ENCODE measurements at regions not wholly inside any gene's neighbourhood (a gene's known extent, or its start where the extent isn't known, plus 50 kb on each side); places are given as distances from the start of the nearest gene placed in this dataset.

DNA sequence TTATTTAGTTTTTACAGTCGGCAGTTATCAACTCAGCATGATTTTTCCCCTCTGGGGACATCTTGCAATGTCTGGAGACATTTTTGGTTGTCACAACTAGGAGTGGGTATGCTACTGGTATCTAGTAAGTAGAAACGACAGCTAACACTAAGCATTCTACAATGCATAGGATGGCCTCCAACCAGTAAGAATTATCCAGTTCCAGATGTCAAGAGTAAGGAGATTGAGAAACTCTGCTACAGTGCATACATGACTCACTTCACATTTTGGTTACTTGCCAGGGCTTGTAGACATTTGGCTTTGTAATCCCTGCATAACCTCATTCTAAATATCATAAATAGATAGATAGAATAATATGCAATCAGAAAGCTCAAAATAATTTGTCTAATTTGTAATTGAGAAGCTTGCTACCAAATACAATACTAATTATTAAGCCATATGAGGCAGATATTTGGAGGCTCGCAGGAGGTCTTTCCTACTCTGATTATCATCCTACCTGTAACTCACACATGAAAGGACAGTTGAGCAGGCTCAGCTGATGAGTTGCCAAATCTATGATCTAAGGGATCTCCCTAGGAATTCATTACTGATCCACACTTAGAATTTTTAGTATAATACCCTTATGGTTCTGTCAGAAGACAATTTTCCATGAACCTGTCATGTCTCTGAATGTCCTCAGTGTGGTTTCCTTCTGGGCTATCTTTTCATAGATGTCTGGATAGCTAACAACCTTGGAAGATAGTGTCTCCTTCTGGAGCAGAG lies 346.9 kb upstream of the TLE4 start:
- intact Hi-C loops (cut with micrococcal nuclease), result no loop called here
- no peaks in the 10 kb centered on the region for H3K36me3 Mint-ChIP-seq (ENCODE audit: low read depth)
- peaks cover 2% of the 10 kb centered on the region for H3K9me3 Mint-ChIP-seq
- no peak for DNase-seq
- H3K4me1 Mint-ChIP-seq (ENCODE audit: low read depth), result no peaks in the 10 kb centered on the region
- H3K27ac Mint-ChIP-seq, result no peak overlapping the region
- H3K4me3 Mint-ChIP-seq, result no peak overlapping the region
- CTCF ChIA-PET, result no interaction called here
- H3K27me3 Mint-ChIP-seq (ENCODE audit: low read depth), result no peaks in the 10 kb centered on the region

DNA sequence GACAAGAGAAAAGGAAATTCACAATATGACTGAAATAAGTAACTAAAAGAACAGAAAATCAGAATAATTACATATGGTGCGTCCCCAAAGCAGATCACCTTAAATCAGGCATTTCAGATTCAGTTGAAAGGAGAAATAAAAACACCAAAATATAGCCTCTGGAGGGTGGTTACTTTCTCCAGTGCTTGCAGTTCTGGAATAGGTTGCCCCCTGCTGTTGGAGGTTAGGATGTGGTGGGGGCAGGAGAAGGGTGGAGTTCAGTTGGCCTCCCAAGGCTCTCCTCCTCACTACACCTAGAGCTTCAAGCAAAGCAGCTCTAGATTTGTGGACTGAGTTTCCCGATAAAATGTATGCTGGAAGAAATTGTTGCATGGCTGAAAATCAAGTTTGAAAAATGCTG lies 338.2 kb upstream of the TLE4 start:
- peak; percentile 18 for DNase-seq
- no peaks in the 10 kb centered on the region for H3K36me3 Mint-ChIP-seq (ENCODE audit: low read depth)
- no peak overlapping the region for H3K27ac Mint-ChIP-seq
- H3K4me3 Mint-ChIP-seq, result no peak overlapping the region
- intact Hi-C loops (cut with micrococcal nuclease), result no loop called here
- peaks cover 1% of the 10 kb centered on the region for H3K27me3 Mint-ChIP-seq (ENCODE audit: low read depth)
- peaks cover 3% of the 10 kb centered on the region for H3K9me3 Mint-ChIP-seq
- H3K4me1 Mint-ChIP-seq (ENCODE audit: low read depth), result no peaks in the 10 kb centered on the region
- CTCF ChIA-PET, result no interaction called here

DNA sequence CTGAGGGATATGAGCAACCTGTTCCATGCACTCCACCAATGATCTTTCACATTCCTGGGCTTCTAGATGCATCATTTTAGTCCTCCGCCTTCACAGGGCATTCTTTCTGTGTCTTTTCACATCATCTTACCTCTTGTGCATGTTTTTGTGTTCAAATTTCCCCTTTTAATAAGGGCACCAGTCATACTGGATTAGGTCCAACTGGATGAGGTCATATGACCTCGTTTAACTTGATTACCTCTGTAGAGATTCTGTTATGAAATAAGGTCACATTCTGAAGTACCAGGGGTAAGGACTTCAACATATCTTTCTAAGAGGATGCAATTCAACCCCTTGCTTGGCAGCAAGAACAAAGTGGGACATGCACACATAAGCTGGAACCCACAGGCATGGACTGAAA lies 335.3 kb upstream of the TLE4 start:
- intact Hi-C loops (cut with micrococcal nuclease), result no loop called here
- CTCF ChIA-PET, result no interaction called here
- no peak for DNase-seq
- peaks cover 3% of the 10 kb centered on the region for H3K9me3 Mint-ChIP-seq
- H3K36me3 Mint-ChIP-seq (ENCODE audit: low read depth), result no peaks in the 10 kb centered on the region
- no peak overlapping the region for H3K4me3 Mint-ChIP-seq
- H3K27ac Mint-ChIP-seq, result no peak overlapping the region
- H3K27me3 Mint-ChIP-seq (ENCODE audit: low read depth), result peaks cover 6% of the 10 kb centered on the region
- H3K4me1 Mint-ChIP-seq (ENCODE audit: low read depth), result no peaks in the 10 kb centered on the region

GRCh38 chr9:79237861-79238260 lies 333.9 kb upstream of the TLE4 start:
- Mint-ChIP-seq H3K27ac (no peak overlapping the region), H3K27me3 (ENCODE audit: low read depth) (peaks cover 14% of the 10 kb centered on the region), H3K36me3 (ENCODE audit: low read depth) (no peaks in the 10 kb centered on the region), H3K9me3 (peaks cover 2% of the 10 kb centered on the region), H3K4me3 (no peak overlapping the region), H3K4me1 (ENCODE audit: low read depth) (no peaks in the 10 kb centered on the region)
- CTCF ChIA-PET, result no interaction called here
- intact Hi-C loops (cut with micrococcal nuclease), result no loop called here
- no peak for DNase-seq

GRCh38 chr9:79240774-79241173 lies 331.0 kb upstream of the TLE4 start:
- no peak overlapping the region for H3K4me3 Mint-ChIP-seq
- CTCF ChIA-PET, result no interaction called here
- H3K9me3 Mint-ChIP-seq, result no peaks in the 10 kb centered on the region
- H3K4me1 Mint-ChIP-seq (ENCODE audit: low read depth), result no peaks in the 10 kb centered on the region
- no peaks in the 10 kb centered on the region for H3K36me3 Mint-ChIP-seq (ENCODE audit: low read depth)
- intact Hi-C loops (cut with micrococcal nuclease), result no loop called here
- no peak for DNase-seq
- no peak overlapping the region for H3K27ac Mint-ChIP-seq
- H3K27me3 Mint-ChIP-seq (ENCODE audit: low read depth), result peaks cover 21% of the 10 kb centered on the region

DNA sequence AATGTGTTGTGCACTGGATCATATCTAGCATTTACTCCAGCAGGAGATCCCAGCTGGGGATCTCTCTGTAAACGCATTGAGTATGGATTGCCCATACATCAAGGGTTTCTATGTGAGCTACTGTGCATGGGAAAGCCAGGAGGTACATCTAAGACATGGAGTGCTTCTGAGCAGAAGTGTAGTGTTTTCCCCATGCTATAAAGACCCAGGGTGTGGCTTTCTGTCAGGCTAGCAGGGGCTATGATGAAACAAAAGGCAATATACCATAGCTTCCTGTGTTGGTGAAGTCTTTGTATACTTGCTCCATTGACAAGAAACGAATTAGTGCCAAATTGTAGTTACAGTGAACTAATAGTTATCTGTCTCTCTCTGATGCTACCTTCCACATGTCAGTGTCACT lies 329.3 kb upstream of the TLE4 start:
- no peaks in the 10 kb centered on the region for H3K36me3 Mint-ChIP-seq (ENCODE audit: low read depth)

DNA sequence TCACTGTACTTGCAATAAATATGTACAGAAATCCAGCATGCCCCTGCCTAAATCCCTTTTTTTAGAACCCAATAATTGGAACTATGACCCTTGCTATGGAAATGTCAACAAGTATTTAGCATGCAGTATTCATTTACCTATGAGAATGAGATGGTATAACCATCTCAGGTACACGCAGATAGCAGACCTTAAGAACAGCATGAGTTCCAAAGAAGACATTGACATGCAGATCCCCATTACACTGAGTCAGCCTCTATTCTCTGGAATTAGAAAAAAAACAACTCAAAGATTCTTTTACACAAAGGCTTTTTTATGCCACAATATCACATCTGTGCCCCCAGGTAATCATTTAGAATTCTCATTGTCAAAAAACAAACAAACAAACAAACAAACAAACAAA lies 325.6 kb upstream of the TLE4 start:
- H3K36me3 Mint-ChIP-seq (ENCODE audit: low read depth), result no peaks in the 10 kb centered on the region

More for the DNA sequence above, 329.3 kb upstream of the TLE4 start:
- H3K9me3 Mint-ChIP-seq, result no peaks in the 10 kb centered on the region
- intact Hi-C loops (cut with micrococcal nuclease), result no loop called here
- no peak overlapping the region for H3K27ac Mint-ChIP-seq
- CTCF ChIA-PET, result no interaction called here
- no peak for DNase-seq
- no peaks in the 10 kb centered on the region for H3K4me1 Mint-ChIP-seq (ENCODE audit: low read depth)
- H3K27me3 Mint-ChIP-seq (ENCODE audit: low read depth), result peaks cover 21% of the 10 kb centered on the region
- H3K4me3 Mint-ChIP-seq, result no peak overlapping the region

GRCh38 chr9:79247021-79247420 lies 324.7 kb upstream of the TLE4 start:
- no peaks in the 10 kb centered on the region for H3K36me3 Mint-ChIP-seq (ENCODE audit: low read depth)
- intact Hi-C loops (cut with micrococcal nuclease), result no loop called here
- DNase-seq, result no peak
- H3K27ac Mint-ChIP-seq, result no peak overlapping the region
- H3K4me1 Mint-ChIP-seq (ENCODE audit: low read depth), result no peaks in the 10 kb centered on the region
- H3K9me3 Mint-ChIP-seq, result no peaks in the 10 kb centered on the region
- peaks cover 13% of the 10 kb centered on the region for H3K27me3 Mint-ChIP-seq (ENCODE audit: low read depth)
- CTCF ChIA-PET, result no interaction called here
- H3K4me3 Mint-ChIP-seq, result no peak overlapping the region

More for the DNA sequence above, 325.6 kb upstream of the TLE4 start:
- Mint-ChIP-seq H3K4me3 (no peak overlapping the region), H3K27me3 (ENCODE audit: low read depth) (peaks cover 15% of the 10 kb centered on the region), H3K27ac (no peak overlapping the region), H3K9me3 (no peaks in the 10 kb centered on the region), H3K4me1 (ENCODE audit: low read depth) (no peaks in the 10 kb centered on the region)
- intact Hi-C loops (cut with micrococcal nuclease), result no loop called here
- CTCF ChIA-PET, result no interaction called here
- DNase-seq, result no peak

DNA sequence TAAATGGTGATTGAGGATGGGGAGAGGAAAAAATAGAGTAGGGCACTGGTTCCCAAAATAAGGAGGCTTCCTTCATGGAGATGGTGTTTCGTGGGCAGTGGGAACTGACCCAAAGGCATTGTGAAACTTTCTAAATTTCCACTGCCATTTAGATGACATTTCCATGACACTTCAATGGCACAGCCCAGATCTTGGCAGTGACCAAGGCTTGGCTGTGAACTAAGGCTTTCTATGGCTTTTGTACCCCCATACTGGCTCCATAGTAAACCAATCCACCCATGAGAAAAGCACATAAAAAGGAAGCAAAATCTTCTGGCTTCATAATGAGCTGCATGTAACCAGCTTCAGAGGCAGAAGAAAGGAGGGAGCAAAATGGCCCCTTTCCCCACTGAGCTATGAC lies 321.0 kb upstream of the TLE4 start:
- CTCF ChIA-PET, result no interaction called here
- intact Hi-C loops (cut with micrococcal nuclease), result no loop called here
- Mint-ChIP-seq H3K9me3 (no peaks in the 10 kb centered on the region), H3K36me3 (ENCODE audit: low read depth) (no peaks in the 10 kb centered on the region), H3K27ac (no peak overlapping the region), H3K4me1 (ENCODE audit: low read depth) (no peaks in the 10 kb centered on the region), H3K4me3 (no peak overlapping the region), H3K27me3 (ENCODE audit: low read depth) (no peaks in the 10 kb centered on the region)
- DNase-seq, result no peak

GRCh38 chr9:79254900-79255650 lies 316.7 kb upstream of the TLE4 start:
- intact Hi-C loops (cut with micrococcal nuclease), result no loop called here
- no peak overlapping the region for H3K27ac Mint-ChIP-seq
- no peaks in the 10 kb centered on the region for H3K4me1 Mint-ChIP-seq (ENCODE audit: low read depth)
- no peaks in the 10 kb centered on the region for H3K9me3 Mint-ChIP-seq
- no peak overlapping the region for H3K4me3 Mint-ChIP-seq
- DNase-seq, result no peak
- H3K36me3 Mint-ChIP-seq (ENCODE audit: low read depth), result no peaks in the 10 kb centered on the region
- H3K27me3 Mint-ChIP-seq (ENCODE audit: low read depth), result peaks cover 9% of the 10 kb centered on the region
- CTCF ChIA-PET, result interaction anchor here (0.7 kb wide), 1 partner anchor 126 kb away, joined by 4 read pairs; no protein-coding TSS in a partner anchor

GRCh38 chr9:79255651-79256260 lies 316.0 kb upstream of the TLE4 start:
- intact Hi-C loops (cut with micrococcal nuclease), result no loop called here
- no peaks in the 10 kb centered on the region for H3K36me3 Mint-ChIP-seq (ENCODE audit: low read depth)
- H3K27ac Mint-ChIP-seq, result no peak overlapping the region
- H3K27me3 Mint-ChIP-seq (ENCODE audit: low read depth), result peaks cover 10% of the 10 kb centered on the region
- no peak overlapping the region for H3K4me3 Mint-ChIP-seq
- CTCF ChIA-PET, result no interaction called here
- no peaks in the 10 kb centered on the region for H3K4me1 Mint-ChIP-seq (ENCODE audit: low read depth)
- H3K9me3 Mint-ChIP-seq, result no peaks in the 10 kb centered on the region
- DNase-seq, result no peak

GRCh38 chr9:79256691-79257213 lies 315.0 kb upstream of the TLE4 start:
- intact Hi-C loops (cut with micrococcal nuclease), result no loop called here
- Mint-ChIP-seq H3K4me3 (no peak overlapping the region), H3K4me1 (ENCODE audit: low read depth) (no peaks in the 10 kb centered on the region), H3K27me3 (ENCODE audit: low read depth) (peaks cover 18% of the 10 kb centered on the region), H3K36me3 (ENCODE audit: low read depth) (no peaks in the 10 kb centered on the region), H3K27ac (no peak overlapping the region), H3K9me3 (no peaks in the 10 kb centered on the region)
- no peak for DNase-seq
- CTCF ChIA-PET, result interaction anchor here (0.6 kb wide), 1 partner anchor 795 kb away, joined by 3 read pairs; no protein-coding TSS in a partner anchor

Data from activated naive CD4-positive, alpha-beta T cell treated with anti-CD3 and anti-CD28 coated beads for 36 hours (primary cell).